IMR-90 (cell line): ENCODE measurements at regions not wholly inside any gene's neighbourhood (a gene's known extent, or its start where the extent isn't known, plus 50 kb on each side); places are given as distances from the start of the nearest gene placed in this dataset.
"Not testable (repeated sequence)": the region's sequence is repeated elsewhere in the genome, so short reads cannot be mapped to it uniquely, and the experiment has no call there.

ENCODE experiments used
- ATAC-seq: fragments of 200-7000 bp; cut with Tn5 transposase; 2 replicates; pipeline ENCODE4 v1.9.1; 2020; ENCODE audit warnings: low read depth, mild to moderate bottlenecking, moderate library complexity
- BruUV-seq: library from RNA; stranded (reverse); fragments of 400-500 nt; replicated peaks from 2 replicates; lab custom pipeline; 2021; lab: Mats Ljungman, UMichigan
- CTCF ChIA-PET: fragments of 300-600 bp; formaldehyde crosslinking; extraction: SDS; loops from one replicate; lab custom pipeline; 2021; ENCODE audit warnings: antibody characterized with exemption; lab: Yijun Ruan, JAX
- POLR2A ChIA-PET: fragments of 300-600 bp; sonication (Branson Sonifier 250); formaldehyde crosslinking; loops from one replicate; lab custom pipeline; 2022; ENCODE audit warnings: antibody characterized with exemption; ENCODE audit not compliant: unreplicated experiment; lab: Charles Lee
- DNase-seq: peaks from one replicate; pipeline ENCODE4 v3.0.0; 2013
- H2AFZ ChIP-seq: replicated peaks from 2 replicates; pipeline ENCODE3; 2013; ENCODE audit warnings: low read length, mild to moderate bottlenecking; ENCODE audit not compliant: poor library complexity
- H2AK5ac ChIP-seq: 2 replicates; pipeline ENCODE4 v1.6.1; 2013; ENCODE audit warnings: low read depth, low read length, inconsistent platforms
- H2AK9ac ChIP-seq: replicated peaks from 2 replicates; pipeline ENCODE3; 2013; ENCODE audit warnings: mild to moderate bottlenecking, low read depth, low read length, moderate library complexity; ENCODE audit not compliant: poor library complexity
- H2BK120ac ChIP-seq: 2 replicates; pipeline ENCODE4 v1.6.1; 2013; ENCODE audit warnings: low read depth, low read length, inconsistent platforms
- H2BK15ac ChIP-seq: 3 replicates; pipeline ENCODE4 v1.6.1; 2013; ENCODE audit warnings: low read depth, low read length, inconsistent platforms
- H2BK20ac ChIP-seq: 2 replicates; pipeline ENCODE4 v1.6.1; 2013; ENCODE audit warnings: low read depth, mild to moderate bottlenecking, inconsistent platforms, low read length, moderate library complexity
- H2BK5ac ChIP-seq: 2 replicates; pipeline ENCODE4 v1.6.1; 2013; ENCODE audit warnings: mild to moderate bottlenecking, low read depth, low read length, inconsistent platforms; ENCODE audit not compliant: poor library complexity, severe bottlenecking
- H3K14ac ChIP-seq: replicated peaks from 2 replicates; pipeline ENCODE4 v1.6.1; 2013; ENCODE audit warnings: low read depth, low read length, inconsistent platforms
- H3K18ac ChIP-seq: 2 replicates; pipeline ENCODE4 v1.6.1; 2013; ENCODE audit warnings: low read depth, low read length, control low read depth
- H3K23ac ChIP-seq: 2 replicates; pipeline ENCODE4 v1.6.1; 2013; ENCODE audit warnings: low read depth, low read length, inconsistent platforms
- H3K27ac ChIP-seq: 2 replicates; pipeline ENCODE4 v1.5.1; 2013; ENCODE audit warnings: mild to moderate bottlenecking, control low read depth, low read length; ENCODE audit not compliant: insufficient read depth
- H3K27me3 ChIP-seq: 2 replicates; pipeline ENCODE4 v1.6.1; 2013; ENCODE audit warnings: low read length; ENCODE audit not compliant: control insufficient read depth, insufficient read depth
- H3K36me3 ChIP-seq: 2 replicates; pipeline ENCODE4 v1.6.1; 2013; ENCODE audit warnings: low read length, mixed read lengths; ENCODE audit not compliant: control insufficient read depth, insufficient read depth
- H3K4ac ChIP-seq: 2 replicates; pipeline ENCODE4 v1.6.1; 2013; ENCODE audit warnings: low read depth, low read length, inconsistent platforms
- H3K4me1 ChIP-seq: 2 replicates; pipeline ENCODE4 v1.6.1; 2013; ENCODE audit warnings: low read length, mixed read lengths; ENCODE audit not compliant: control insufficient read depth, insufficient read depth
- H3K4me2 ChIP-seq: 2 replicates; pipeline ENCODE4 v1.6.1; 2013; ENCODE audit warnings: low read depth, mild to moderate bottlenecking, control low read depth, low read length, moderate library complexity
- H3K4me3 ChIP-seq: 2 replicates; pipeline ENCODE4 v1.5.1; 2013; ENCODE audit warnings: low read depth, mild to moderate bottlenecking, control low read depth, low read length, moderate library complexity; ENCODE audit not compliant: insufficient read depth
- H3K56ac ChIP-seq: 2 replicates; pipeline ENCODE4 v1.6.1; 2013; ENCODE audit warnings: low read length, inconsistent platforms; ENCODE audit not compliant: insufficient read depth; ENCODE audit errors: extremely low read depth
- H3K79me1 ChIP-seq, 2 experiments: 2 replicates each; pipeline ENCODE4 v1.6.1; 2013; ENCODE audit warnings: low read length in 2 of 2, inconsistent platforms in 1 of 2, low read depth in 1 of 2
- H3K9ac ChIP-seq: 2 replicates; pipeline ENCODE4 v1.6.1; 2013; ENCODE audit warnings: low read depth, low read length, control low read depth
- H3K9me1 ChIP-seq: 2 replicates; pipeline ENCODE4 v1.6.1; 2013; ENCODE audit warnings: low read length, inconsistent platforms; ENCODE audit not compliant: insufficient read depth
- H3K9me3 ChIP-seq: 2 replicates; pipeline ENCODE4 v1.6.1; 2013; ENCODE audit warnings: low read length; ENCODE audit not compliant: control insufficient read depth, insufficient read depth
- H4K20me1 ChIP-seq: 2 replicates; pipeline ENCODE4 v1.6.1; 2013; ENCODE audit warnings: low read length, inconsistent platforms; ENCODE audit not compliant: insufficient read depth
- H4K5ac ChIP-seq: 2 replicates; pipeline ENCODE4 v1.6.1; 2013; ENCODE audit warnings: mild to moderate bottlenecking, low read depth, low read length, control low read depth
- H4K8ac ChIP-seq, 2 experiments: 2 replicates each; pipeline ENCODE4 v1.6.1; 2013; ENCODE audit warnings: low read depth in 2 of 2, low read length in 2 of 2, control low read depth in 1 of 2, inconsistent platforms in 1 of 2
- H4K91ac ChIP-seq: 2 replicates; pipeline ENCODE4 v1.6.1; 2013; ENCODE audit warnings: low read depth, low read length, inconsistent platforms; ENCODE audit not compliant: insufficient read depth
- WGBS, 2 experiments: methylation state at CpG; one replicate each; pipeline versions ENCODE4 v1.1.5 to v1.1.7; 2013; ENCODE audit warnings: missing lambda C conversion rate in 2 of 2; ENCODE audit not compliant: insufficient read length in 1 of 2; ENCODE audit errors: extremely low coverage in 2 of 2; 5-methylcytosine and 5-hydroxymethylcytosine counted together
- dilution Hi-C: fragments of 300-500 bp; cut with HindIII; formaldehyde crosslinking; loops from one replicate; pipeline ENCODE4 v1.14.3; 2018; ENCODE audit warnings: low sequenced_read_pairs; ENCODE audit not compliant: unreplicated experiment
- in situ Hi-C: fragments of 300-500 bp; cut with MboI; formaldehyde crosslinking; loops from 3 replicates; pipeline ENCODE4 v1.14.3; 2019; ENCODE audit warnings: low sequenced_read_pairs, inconsistent platforms, mixed read lengths
- intact Hi-C: fragments of 100-400 bp; cut with micrococcal nuclease; formaldehyde crosslinking; loops from 2 replicates; pipeline ENCODE4 v1.10.0; 2022

DNA sequence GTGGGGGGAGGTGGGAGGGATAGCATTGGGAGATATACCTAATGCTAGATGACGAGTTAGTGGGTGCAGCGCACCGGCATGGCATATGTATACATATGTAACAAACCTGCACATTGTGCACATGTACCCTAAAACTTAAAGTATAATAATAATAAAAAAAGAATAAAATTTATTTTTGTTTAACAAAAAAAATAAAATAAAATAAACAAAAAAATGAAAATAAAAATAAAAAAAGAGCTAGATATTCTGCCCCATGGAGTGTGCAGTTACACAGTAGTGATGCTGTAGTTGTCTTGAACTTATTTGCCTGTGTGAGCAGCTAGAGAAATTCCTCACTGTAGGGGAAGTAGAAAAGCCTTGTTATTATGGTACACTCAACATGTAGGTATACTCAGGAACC is 720.3 kb upstream of the MANEA start:
- intact Hi-C loops, H3K9ac ChIP-seq, CTCF ChIA-PET, POLR2A ChIA-PET, dilution Hi-C loops, H3K14ac ChIP-seq, H3K4me1 ChIP-seq, H2AK5ac ChIP-seq, H4K91ac ChIP-seq, H3K27me3 ChIP-seq, ATAC-seq, H3K23ac ChIP-seq, H3K18ac ChIP-seq, H3K9me3 ChIP-seq, H2BK15ac ChIP-seq, H3K9me1 ChIP-seq, in situ Hi-C loops, H3K27ac ChIP-seq, H2BK20ac ChIP-seq, H3K4me2 ChIP-seq, H3K79me1 ChIP-seq, H3K4me3 ChIP-seq, H2AK9ac ChIP-seq, DNase-seq, H4K5ac ChIP-seq, H3K4ac ChIP-seq, H2AFZ ChIP-seq, H4K8ac ChIP-seq, H2BK120ac ChIP-seq, H4K20me1 ChIP-seq, BruUV-seq, H3K56ac ChIP-seq, H2BK5ac ChIP-seq, H3K36me3 ChIP-seq: not testable (repeated sequence)
- no CpG with 5 or more reads among the region's 3 CpGs for WGBS, 2 experiments

DNA sequence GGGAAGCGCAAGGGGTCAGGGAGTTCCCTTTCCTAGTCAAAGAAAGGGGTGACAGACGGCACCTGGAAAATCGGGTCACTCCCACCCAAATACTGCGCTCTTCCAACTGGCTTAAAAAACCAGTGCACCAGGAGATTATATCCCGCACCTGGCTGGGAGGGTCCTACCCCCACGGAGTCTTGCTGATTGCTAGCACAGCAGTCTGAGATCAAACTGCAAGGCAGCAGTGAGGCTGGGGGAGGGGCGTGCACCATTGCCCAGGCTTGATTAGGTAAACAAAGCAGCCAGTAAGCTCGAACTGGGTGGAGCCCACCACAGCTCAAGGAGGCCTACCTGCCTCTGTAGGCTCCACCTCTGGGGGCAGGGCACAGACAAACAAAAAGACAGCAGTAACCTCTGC is 726.0 kb upstream of the MANEA start:
- H3K79me1 ChIP-seq, H3K14ac ChIP-seq, H3K4me2 ChIP-seq, H3K56ac ChIP-seq, BruUV-seq, H3K4me3 ChIP-seq, H4K5ac ChIP-seq, H4K91ac ChIP-seq, H3K18ac ChIP-seq, H3K36me3 ChIP-seq, H2AK5ac ChIP-seq, H3K27ac ChIP-seq, H3K4me1 ChIP-seq, H2BK120ac ChIP-seq, H3K9me3 ChIP-seq, DNase-seq, H3K9ac ChIP-seq, intact Hi-C loops, H2BK20ac ChIP-seq, ATAC-seq, H4K8ac ChIP-seq, H2AFZ ChIP-seq, H3K9me1 ChIP-seq, in situ Hi-C loops, CTCF ChIA-PET, H2BK5ac ChIP-seq, H3K23ac ChIP-seq, POLR2A ChIA-PET, H2AK9ac ChIP-seq, H3K4ac ChIP-seq, H3K27me3 ChIP-seq, H4K20me1 ChIP-seq, H2BK15ac ChIP-seq, dilution Hi-C loops: not testable (repeated sequence)
- 20% methylated on average over 1 of the region's 8 CpGs; no CpG with 5 or more reads in 1 of the 2 experiments for WGBS, 2 experiments
